RPMI8226 (cell line): ENCODE measurements at regions not wholly inside any gene's neighbourhood (a gene's known extent, or its start where the extent isn't known, plus 50 kb on each side); places are given as distances from the start of the nearest gene placed in this dataset.
"Not testable (repeated sequence)": the region's sequence is repeated elsewhere in the genome, so short reads cannot be mapped to it uniquely, and the experiment has no call there.

Experiments used
- DNase-seq: peaks from one replicate; pipeline ENCODE4 v3.0.0-alpha.2; 2015

- no peak for DNase-seq
Measured at GRCh38 chr18:8995096-8995495, 107.4 kb upstream of the NDUFV2 start.

- no peak for DNase-seq
Measured at GRCh38 chr18:8996771-8997432, 105.6 kb upstream of the NDUFV2 start.

GRCh38 chr18:8997634-8998033 lies 104.9 kb upstream of the NDUFV2 start:
- DNase-seq: no peak

DNA sequence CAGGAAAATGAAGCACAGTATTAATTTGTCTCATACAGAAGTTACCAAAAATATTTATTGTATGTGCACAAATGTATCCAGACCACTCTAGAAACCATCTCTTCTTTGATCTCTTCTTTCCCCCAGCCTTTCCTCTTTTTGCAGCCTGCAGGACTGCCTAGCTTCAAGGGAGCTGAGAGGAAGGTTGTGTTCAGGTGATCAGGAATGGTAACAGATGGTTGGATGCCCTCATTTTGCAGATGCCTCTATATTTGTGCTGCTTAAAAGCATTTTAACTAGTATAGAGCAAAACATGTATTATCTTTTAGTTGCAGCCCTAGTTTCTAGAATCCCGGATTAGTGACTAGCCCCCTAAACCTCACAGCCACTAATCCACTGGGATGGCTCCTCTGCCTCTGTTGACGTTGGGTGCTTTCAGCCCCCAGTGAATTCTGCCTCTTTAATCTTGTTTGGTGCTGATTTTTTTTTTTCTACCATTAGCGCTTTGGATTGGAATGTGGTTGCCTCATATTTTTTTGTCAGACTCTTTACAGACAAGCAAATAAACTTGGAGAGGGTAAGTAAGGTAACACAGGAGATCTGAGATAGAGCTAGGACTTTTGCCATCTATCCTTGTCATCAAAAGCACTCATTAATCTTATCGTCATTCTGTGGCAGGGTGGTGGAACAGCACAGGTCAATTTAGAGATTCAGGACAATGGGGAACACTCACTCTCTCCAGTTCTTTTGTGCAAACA lies 103.8 kb upstream of the NDUFV2 start:
- DNase-seq: no peak

GRCh38 chr18:8999872-9000271 lies 102.6 kb upstream of the NDUFV2 start:
- DNase-seq: no peak

GRCh38 chr18:9000733-9001132 lies 101.8 kb upstream of the NDUFV2 start:
- no peak for DNase-seq

- DNase-seq: no peak
Measured at GRCh38 chr18:9001209-9001608, 101.3 kb upstream of the NDUFV2 start.

- DNase-seq: no peak
Measured at GRCh38 chr18:9003406-9004100, 98.9 kb upstream of the NDUFV2 start.

- not testable (repeated sequence) for DNase-seq
Measured at GRCh38 chr18:9004308-9004707, 98.2 kb upstream of the NDUFV2 start.

DNA sequence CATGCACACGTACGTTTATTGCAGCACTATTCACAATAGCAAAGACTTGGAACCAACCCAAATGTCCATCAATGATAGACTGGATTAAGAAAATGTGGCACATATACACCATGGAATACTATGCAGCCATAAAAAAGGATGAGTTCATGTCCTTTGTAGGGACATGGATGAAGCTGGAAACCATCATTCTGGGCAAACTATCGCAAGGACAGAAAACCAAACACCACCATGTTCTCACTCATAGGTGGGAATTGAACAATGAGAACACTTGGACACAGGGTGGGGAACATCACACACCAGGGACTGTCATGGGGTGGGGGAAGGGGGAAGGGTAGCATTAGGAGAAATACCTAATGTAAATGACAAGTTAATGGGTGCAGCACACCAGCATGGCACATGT lies 94.8 kb upstream of the NDUFV2 start:
- DNase-seq: not testable (repeated sequence)

DNA sequence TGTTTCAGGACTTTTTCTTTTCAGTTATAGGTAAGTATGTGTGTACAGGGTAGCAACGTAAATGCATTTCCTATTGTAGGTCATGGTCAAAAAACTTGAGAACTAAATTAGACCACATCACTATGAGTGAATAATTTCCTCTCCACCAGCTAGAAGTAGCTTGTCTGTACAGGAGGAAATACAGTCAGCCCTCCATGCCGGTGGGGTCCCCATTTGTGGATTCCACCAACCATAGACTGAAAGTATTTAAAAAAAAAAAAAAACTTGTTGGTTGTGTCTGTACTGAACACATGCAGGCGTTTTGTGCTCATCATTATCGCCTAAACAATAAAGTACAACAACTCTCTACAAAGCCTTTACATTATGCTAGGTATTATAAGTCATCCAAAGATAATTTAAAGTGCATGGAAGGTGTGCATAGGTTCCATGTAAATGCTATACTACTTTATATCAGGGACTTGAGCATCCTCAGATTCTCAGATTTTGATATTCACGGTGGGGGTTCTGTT lies 94.2 kb upstream of the NDUFV2 start:
- DNase-seq: no peak

GRCh38 chr18:9008709-9009635 lies 93.5 kb upstream of the NDUFV2 start:
- no peak for DNase-seq

DNA sequence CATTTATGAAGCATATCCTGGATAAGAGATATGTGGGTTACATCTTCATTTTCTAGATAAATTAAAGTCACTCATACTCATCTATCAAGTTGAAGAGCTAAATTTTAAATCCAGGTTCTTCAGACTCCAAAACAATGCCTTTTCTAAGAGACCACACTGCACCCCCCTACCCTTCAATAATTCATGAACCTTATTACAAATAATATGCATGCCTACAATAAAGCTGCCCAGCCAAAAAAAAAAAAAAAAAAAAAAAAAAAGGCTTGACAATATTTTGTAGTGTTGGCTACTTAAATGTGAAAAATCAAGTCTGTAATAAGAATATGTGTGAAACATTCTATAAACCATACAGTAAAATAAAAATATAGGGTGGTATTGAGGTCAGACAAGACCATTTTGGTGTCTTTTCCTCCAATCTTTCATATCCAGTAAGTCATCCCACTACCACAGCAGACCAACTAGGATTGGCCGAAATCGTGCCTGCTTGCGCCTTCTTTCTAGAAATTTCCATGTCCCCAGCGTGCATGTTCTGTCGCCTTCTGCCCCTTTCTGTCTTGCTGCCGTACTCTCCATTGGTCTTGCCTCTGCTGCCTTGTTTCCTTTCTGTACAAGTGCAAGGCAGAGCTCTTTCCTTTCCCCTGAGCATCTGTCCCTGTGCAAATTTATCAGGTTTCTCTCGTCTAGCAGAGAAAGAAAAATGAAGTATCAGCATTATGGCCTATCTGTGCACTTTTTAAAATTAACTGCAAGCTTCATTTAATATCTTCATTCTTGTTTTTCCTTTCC lies 92.6 kb upstream of the NDUFV2 start:
- DNase-seq: no peak

DNA sequence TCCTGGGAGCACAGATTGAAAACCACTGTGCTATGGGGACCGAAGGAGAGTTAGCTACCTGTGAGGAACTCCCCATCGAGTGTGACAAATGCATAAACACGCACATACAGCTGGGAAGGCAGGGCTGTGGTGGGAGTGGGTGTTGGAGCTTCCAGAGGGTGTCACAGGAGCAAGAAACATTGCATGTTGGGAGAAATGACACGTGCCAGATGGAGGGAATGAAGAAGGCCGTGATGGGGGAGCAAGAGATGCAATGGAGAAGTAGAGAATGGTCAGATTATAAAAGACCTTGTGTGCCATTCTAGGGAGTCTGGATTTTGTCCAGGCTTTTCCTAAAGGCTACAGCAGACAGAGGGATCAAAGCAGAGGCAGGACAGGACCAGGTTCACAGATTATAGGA lies 91.1 kb upstream of the NDUFV2 start:
- no peak for DNase-seq

DNA sequence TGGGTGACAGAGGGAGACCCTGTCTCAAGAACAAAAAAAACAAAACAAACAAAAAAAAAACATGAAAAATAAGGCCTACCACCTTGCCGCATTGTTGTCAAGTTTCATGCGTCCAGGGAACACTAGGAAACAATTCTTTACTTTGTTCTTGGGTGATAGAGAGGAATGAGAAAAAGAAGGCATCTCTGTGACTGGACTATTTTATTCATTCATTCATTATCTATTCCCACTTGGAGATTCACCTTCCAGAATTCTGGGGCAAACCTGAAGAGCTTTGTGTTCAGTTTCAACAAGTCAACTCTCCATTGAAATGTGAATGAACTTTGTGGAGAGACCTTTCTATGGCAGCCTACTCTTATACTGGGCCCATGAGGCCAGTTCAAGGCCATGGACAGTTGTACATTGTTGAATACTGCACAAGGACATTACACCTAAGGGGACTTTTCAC lies 88.5 kb upstream of the NDUFV2 start:
- DNase-seq: no peak

- no peak for DNase-seq
Measured at GRCh38 chr18:9015689-9016088, 86.8 kb upstream of the NDUFV2 start.

GRCh38 chr18:9016633-9017166 lies 85.8 kb upstream of the NDUFV2 start:
- DNase-seq: no peak

DNA sequence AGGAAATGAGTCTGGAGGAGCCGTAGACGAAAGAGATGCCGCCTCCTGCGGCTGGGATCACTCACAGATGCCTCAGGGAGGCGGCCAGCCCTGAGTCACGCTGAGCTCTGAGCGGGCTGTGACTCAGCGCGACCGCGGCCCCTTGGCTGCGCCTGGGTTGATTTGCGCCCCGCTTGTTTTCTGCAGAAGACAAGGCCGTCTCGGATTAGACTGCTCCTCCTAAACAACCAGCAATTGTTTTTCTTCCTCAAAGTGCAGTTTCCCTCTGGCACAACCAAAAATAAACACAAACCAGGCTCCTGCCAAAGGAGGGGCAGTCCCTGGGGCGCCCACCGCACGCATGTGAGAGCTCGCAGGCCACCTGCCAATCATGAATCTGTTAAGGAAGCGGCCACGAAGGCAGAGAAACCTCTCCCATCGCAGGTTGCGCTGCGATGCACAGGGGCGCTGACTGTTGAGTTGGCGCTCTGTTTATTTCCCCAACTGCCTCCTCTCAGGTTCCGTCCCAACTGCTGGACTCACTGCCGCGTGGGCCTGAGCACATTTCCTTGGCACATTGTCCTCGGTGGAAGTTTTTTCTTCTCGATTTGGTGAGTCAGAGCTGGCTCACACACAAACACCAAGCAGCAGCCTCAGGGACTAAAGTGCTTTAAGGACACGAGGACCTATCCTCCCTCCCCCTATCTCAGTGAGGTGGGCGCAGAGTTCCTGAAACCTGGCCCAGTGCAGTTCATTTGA lies 85.2 kb upstream of the NDUFV2 start:
- DNase-seq: peak; percentile 85

DNA sequence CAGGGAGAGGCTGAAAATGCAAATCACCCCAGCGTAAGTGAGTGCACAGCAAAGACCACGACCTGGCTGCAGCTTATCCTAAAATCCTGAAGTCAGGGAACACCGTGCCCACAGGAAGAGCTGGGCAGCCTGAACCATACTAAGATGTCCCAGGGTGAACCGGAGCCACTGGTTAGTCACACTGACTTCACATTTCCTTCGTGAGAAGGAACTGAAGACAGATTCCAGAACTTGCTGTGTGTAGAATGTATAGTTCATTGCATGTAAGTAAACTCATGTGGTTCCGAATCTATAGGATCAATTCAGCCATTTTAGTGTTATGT lies 84.6 kb upstream of the NDUFV2 start:
- DNase-seq: no peak

DNA sequence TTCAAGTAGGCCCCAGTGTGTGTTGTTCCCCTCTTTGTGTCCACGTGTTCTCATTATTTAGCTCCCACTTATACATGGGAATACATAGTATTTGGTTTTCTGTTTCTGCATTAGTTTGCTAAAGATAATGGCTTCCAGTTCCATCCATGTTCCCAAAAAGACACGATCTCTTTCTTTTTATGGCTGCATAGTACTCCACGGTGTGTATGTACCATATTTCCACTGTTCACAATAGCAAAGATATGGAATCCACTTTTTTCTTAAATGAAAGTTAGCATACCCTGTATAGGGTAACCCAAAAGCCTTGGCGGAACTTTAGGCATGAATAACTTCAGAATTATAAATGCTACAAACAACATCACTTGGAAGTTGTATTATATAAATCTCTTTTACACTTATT lies 83.4 kb upstream of the NDUFV2 start:
- DNase-seq: no peak

- DNase-seq: no peak
Measured at GRCh38 chr18:9020221-9020620, 82.3 kb upstream of the NDUFV2 start.
